Kidney epithelial cell (primary cell): ENCODE measurements at regions not wholly inside any gene's neighbourhood (a gene's known extent, or its start where the extent isn't known, plus 50 kb on each side); places are given as distances from the start of the nearest gene placed in this dataset.
"Not testable (repeated sequence)": the region's sequence is repeated elsewhere in the genome, so short reads cannot be mapped to it uniquely, and the experiment has no call there.

ENCODE experiments used
- DNase-seq: peaks from one replicate; pipeline ENCODE4 v3.0.0-alpha.2; 2010; ENCODE audit warnings: low read depth
- H3K27me3 ChIP-seq: 2 replicates; pipeline ENCODE4 v1.6.0; 2011; ENCODE audit warnings: low read length; ENCODE audit not compliant: control insufficient read depth, insufficient read depth
- H3K36me3 ChIP-seq: 2 replicates; pipeline ENCODE4 v1.5.1; 2011; ENCODE audit warnings: low read length; ENCODE audit not compliant: control insufficient read depth, insufficient read depth
- H3K4me3 ChIP-seq: 2 replicates; pipeline ENCODE4 v1.5.1; 2011; ENCODE audit warnings: low read depth, mild to moderate bottlenecking, control low read depth, low read length
- CTCF ChIP-seq: IDR thresholded peaks from 2 replicates; pipeline ENCODE4 v1.5.1; 2011; ENCODE audit warnings: mild to moderate bottlenecking, moderate library complexity, low read length, control low read depth, inconsistent platforms; ENCODE audit not compliant: insufficient read depth, poor library complexity, severe bottlenecking

GRCh38 chr13:30545320-30545719, 72.4 kb upstream of the USPL1 start:
- Histone ChIP-seq H3K27me3 (no peaks in the 10 kb centered on the region), H3K36me3 (no peaks in the 10 kb centered on the region), H3K4me3 (no peak overlapping the region)
- DNase-seq = no peak
- TF ChIP-seq CTCF = no peak

GRCh38 chr13:30548046-30548445, 69.7 kb upstream of the USPL1 start:
- not testable (repeated sequence) for H3K36me3 ChIP-seq, H3K27me3 ChIP-seq, H3K4me3 ChIP-seq, DNase-seq

DNA sequence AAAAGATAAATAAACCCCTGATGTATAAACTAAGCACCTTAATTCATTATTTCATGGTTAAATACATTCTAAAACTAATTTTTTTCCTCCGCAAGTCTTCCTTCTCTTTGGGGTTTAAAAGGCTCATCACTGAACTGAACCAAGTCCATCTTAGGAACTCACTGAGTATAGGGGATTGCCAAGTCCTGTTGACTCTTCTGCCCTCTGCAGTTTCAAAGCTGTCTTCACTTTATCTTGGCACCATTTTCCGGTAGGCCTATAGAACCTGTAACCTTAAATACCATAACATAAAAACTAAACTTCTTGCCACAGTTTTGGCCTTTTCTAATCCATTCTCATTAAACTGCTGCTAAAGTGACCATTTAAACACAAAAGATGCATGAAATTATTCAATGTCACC, 66.5 kb upstream of the USPL1 start:
- TF ChIP-seq CTCF = peak; percentile 14
- H3K36me3 ChIP-seq = no peaks in the 10 kb centered on the region
- no peak for DNase-seq

DNA sequence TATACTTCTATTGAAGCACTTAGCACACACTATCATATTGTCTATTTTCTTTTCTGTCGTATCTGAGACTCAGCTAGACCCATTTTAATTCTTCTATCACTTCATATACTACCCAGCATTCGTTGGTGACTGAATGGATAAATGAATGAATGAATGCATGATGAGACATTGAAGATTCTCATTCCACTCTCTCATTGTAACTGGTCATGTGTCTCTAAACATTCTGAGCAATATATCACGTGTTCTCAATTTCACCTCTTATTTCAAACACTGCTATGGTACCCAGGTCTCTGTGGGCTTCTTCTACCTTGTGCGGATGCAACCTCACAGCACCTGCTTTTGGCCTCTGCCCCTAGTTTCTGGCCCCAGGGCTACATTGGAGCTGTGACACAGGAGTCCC, 65.2 kb upstream of the USPL1 start:
- no peak for DNase-seq
- Histone ChIP-seq H3K27me3 (no peaks in the 10 kb centered on the region), H3K36me3 (no peaks in the 10 kb centered on the region), H3K4me3 (no peak overlapping the region)
- no peak for TF ChIP-seq CTCF

More for the DNA sequence above, 66.5 kb upstream of the USPL1 start:
- Histone ChIP-seq H3K27me3 (no peaks in the 10 kb centered on the region), H3K4me3 (no peak overlapping the region)

DNA sequence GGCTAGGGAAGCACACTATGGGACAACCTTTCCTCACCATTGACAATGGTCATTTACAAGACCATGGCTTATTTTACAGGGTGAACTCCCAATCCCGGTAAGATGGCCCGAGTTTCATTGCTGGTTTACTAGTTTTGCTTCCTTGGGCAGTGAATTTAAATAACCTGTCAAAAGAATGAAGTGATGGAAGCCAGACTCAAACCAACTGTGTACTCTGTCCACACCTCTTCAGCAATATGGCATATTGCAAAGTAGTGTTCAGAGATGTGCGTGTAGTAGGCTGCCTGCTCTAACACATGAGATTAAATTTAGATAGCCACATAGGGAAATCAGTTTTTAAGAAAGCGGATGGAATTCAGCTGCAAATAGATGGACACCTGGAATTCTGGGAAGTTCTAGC, 58.4 kb upstream of the USPL1 start:
- DNase-seq = no peak
- TF ChIP-seq CTCF = no peak
- Histone ChIP-seq H3K4me3 (no peak overlapping the region), H3K27me3 (no peaks in the 10 kb centered on the region), H3K36me3 (no peaks in the 10 kb centered on the region)

DNA sequence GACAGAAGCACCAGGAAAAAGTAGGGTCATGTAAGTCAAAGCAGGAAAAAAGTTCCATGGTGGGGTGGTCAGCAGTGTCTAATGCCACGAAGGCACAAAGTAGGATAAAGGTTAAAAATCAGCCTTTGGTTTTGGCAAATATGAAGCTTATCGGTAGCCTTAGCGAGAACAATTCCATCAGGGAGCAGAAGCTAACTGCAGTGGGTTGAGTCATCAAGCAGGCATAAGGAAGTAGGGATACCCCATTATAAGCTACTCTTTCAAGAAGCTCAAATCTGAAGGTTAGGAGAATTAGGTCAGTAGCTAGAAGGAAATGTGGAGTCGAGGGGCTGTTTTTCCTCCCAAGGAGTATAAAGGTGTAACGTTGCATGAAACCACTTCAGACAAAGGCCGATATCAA, 57.5 kb upstream of the USPL1 start:
- H3K36me3 ChIP-seq = no peaks in the 10 kb centered on the region
- no peak for DNase-seq
- H3K27me3 ChIP-seq = no peaks in the 10 kb centered on the region
- no peak overlapping the region for H3K4me3 ChIP-seq
- TF ChIP-seq CTCF = no peak
